ENCODE measurements at regions not wholly inside any gene's neighbourhood (a gene's known extent, or its start where the extent isn't known, plus 50 kb on each side); places are given as distances from the start of the nearest gene placed in this dataset.

GRCh38 chr14:87196436-87196835 is 796.5 kb downstream of the GALC start:
- TF ChIP-seq CTCF (conservative IDR thresholded peaks at IDR 0.05; ENCODE audit: low read depth, low read length): no peak
- DNase-seq (ENCODE audit: low read depth): no peak
- no peak overlapping the region for H3K4me3 ChIP-seq (ENCODE audit: low read depth, low read length)

- DNase-seq (ENCODE audit: low read depth): no peak
- TF ChIP-seq CTCF (conservative IDR thresholded peaks at IDR 0.05; ENCODE audit: low read depth, low read length): no peak
- H3K4me3 ChIP-seq (ENCODE audit: low read depth, low read length): no peak overlapping the region
Measured at GRCh38 chr14:87187786-87188185, 805.2 kb downstream of the GALC start.

- no peak for TF ChIP-seq CTCF (conservative IDR thresholded peaks at IDR 0.05; ENCODE audit: low read depth, low read length)
- H3K4me3 ChIP-seq (ENCODE audit: low read depth, low read length): no peak overlapping the region
- no peak for DNase-seq (ENCODE audit: low read depth)
Measured at GRCh38 chr14:87186737-87187136, 806.2 kb downstream of the GALC start.

GRCh38 chr14:87185961-87186560 is 806.9 kb downstream of the GALC start:
- no peak for DNase-seq (ENCODE audit: low read depth)
- H3K4me3 ChIP-seq (ENCODE audit: low read depth, low read length): no peak overlapping the region
- TF ChIP-seq CTCF (conservative IDR thresholded peaks at IDR 0.05; ENCODE audit: low read depth, low read length): no peak

GRCh38 chr14:87184180-87184579 is 808.8 kb downstream of the GALC start:
- H3K4me3 ChIP-seq (ENCODE audit: low read depth, low read length): no peak overlapping the region
- DNase-seq (ENCODE audit: low read depth): no peak
- no peak for TF ChIP-seq CTCF (conservative IDR thresholded peaks at IDR 0.05; ENCODE audit: low read depth, low read length)

GRCh38 chr14:87181288-87181687 is 811.7 kb downstream of the GALC start:
- no peak for TF ChIP-seq CTCF (conservative IDR thresholded peaks at IDR 0.05; ENCODE audit: low read depth, low read length)
- no peak for DNase-seq (ENCODE audit: low read depth)
- no peak overlapping the region for H3K4me3 ChIP-seq (ENCODE audit: low read depth, low read length)

GRCh38 chr14:87179936-87180335 is 813.0 kb downstream of the GALC start:
- TF ChIP-seq CTCF (conservative IDR thresholded peaks at IDR 0.05; ENCODE audit: low read depth, low read length): no peak
- no peak overlapping the region for H3K4me3 ChIP-seq (ENCODE audit: low read depth, low read length)
- DNase-seq (ENCODE audit: low read depth): peak; percentile 45
